ENCODE measurements at regions not wholly inside any gene's neighbourhood (a gene's known extent, or its start where the extent isn't known, plus 50 kb on each side); places are given as distances from the start of the nearest gene placed in this dataset.
A peak's percentile ranks its signal among the peaks of the same experiment; 100 is the strongest.

DNA sequence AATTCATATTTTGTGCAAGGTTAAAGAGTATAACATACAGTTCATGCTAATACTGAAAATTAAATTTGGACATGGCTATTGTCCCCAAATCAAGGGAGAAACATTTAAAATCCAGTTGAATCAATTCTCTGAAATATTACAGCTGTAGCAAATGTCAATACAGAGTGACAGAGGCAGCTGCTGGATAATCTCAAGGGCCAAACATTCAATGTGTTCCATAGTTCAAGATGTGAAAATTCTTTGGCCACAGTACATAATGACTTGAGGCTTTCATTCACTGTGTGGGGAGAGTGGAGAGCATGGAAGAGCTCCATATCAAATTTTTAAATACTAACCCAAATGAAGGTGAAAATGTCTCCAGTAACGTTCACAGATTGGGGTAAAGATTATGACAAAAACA, 1192.8 kb upstream of the CADM2 start:
- no peak for FAIRE-seq

DNA sequence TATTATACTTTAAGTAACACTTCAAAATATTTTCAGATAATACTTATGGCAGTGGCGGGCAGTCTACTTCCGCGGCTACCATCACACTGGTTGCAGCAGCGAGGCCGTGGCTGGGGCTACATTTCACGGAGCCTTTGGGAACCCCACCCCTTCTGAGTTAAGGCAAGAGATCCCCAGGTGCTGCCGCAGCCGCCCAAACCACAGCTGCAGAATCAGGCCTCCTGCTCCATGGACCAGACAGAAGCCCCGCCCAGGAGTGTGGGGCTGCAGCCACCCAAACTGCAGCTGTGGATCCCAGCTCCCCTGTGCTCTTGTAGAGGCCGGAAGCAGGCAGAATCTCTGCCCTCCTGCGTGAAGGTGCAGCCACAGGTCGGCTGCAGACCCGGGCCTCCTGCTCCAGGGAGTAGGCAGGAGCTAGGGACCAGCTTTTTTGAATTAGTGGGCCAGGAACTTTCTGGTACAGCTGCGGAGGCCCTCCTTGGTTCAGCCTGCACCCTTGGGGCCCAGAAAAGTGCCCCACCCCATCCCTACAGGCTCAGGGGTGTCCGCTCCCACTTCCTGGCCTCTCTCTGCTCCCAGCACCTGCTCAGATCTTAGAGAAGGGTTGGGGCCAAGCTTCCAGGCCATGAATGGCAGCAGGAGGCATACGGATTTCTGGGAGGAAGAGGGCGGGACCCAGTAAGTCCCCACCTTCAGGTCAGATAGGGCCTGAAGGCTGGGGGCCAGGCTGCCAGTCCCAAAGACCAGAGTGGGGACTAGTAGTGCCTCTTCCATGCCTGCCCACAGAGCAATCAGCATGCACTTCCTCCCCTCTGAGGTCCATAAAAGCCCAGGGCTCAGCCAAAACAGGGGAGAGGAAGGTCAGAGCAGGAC, 1188.8 kb upstream of the CADM2 start:
- no peak for FAIRE-seq

DNA sequence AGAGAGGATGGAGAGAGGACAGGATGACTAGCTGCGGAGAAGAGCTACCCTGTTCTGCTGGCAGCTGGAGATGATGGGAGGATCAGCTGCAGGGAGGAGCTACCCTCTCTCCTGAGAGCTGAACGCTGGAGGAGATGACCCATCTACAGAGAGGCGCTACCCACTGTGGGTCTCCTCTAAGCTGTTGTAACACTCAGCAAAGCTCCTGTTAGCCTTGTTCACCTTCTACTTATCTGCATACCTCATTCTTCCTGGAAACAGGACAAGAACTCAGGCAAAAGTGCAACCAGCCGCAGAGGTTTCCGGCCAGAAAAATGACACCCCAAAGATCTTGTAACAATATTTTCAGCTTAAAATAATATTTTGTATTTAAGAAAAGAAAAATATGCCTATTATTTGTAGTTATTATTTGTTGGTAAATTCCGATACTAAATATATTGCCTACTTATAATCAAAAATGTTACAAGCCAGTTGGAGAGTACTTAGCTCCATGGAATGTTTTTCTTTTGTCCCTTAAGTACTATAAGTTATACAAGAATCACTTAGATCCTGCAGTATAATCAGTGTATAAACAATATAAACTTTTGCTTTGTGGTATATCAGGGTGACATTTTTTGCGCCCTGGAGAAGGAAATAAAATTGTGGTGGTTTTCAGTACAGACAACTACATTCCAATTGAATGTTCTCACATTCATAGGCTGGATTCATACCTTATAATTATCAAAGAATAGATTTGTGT, 1188.0 kb upstream of the CADM2 start:
- peak; percentile 30 for FAIRE-seq

DNA sequence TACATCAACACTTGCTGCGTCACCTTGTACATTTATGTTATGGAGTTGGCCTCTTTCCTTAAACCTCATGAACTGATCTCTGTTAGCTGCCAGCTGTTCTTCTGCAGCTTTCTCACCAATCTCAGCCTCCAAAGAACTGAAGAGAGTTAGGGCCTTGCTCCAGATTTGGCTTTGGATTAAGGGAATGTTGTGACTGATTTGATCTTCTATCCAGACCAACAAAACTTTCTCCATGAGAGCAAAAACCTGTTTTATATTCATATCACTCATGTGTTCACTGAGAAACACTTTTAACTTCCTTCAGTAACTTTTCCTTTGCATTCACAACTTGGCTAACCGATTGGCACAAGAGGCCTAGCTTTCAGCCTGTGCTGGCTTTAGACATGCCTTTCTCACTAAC, 1156.0 kb upstream of the CADM2 start:
- FAIRE-seq, result no peak

DNA sequence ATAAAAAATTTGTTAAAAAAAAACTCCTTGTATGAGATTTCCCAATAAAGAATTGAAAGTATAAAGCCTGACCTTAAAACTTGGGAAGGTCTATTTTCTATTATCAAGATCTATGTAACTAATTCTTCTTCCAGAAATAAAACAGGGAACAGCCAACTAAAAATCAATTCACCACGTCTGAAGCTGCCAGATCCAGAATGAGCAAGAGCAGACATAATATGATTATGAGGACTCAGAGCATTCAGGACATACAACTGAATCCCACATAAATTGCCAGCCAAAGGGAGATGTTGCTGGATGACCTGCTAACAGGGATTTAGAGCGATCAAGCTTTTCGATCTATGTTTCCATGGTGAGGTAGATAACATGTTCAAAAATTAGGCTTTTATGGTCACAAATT, 1151.3 kb upstream of the CADM2 start:
- no peak for FAIRE-seq

DNA sequence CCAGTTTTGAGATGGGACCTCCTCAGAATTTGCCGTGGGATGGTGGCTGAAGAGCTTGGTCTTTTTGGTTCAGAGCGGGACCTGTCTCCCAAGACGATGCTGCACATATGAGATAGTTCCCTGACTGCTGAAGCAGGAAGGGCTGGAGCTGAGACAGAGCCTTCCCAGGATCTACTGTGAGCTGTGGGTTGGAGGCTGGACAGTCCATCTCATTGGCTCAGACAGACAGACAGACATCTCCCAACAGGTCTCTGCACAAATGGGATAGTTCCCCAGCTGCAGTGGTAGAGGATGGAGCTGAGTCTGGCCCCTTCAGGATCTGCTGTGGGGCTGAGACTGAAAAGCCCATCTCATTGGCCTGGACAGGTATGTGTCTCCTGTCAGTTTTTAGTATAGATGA, 1145.6 kb upstream of the CADM2 start:
- no peak for FAIRE-seq

DNA sequence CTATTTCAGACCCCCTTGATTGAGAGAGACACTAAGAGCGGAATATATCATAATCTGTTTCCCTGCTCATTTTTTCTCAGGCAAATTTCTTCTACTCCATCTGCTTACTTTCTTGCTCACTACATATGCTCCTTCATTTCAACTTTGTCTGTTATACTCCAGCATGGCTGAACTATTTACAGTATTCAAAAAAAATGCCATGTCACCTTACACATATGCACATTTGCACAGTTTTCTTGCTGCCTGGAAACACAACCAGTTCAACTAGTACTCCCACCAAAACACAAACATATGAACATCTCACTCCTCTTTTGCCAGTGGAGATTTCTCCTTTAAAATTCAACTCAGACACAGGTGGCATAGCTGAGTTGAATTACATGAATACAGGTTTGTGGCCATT, 1142.1 kb upstream of the CADM2 start:
- FAIRE-seq, result no peak

DNA sequence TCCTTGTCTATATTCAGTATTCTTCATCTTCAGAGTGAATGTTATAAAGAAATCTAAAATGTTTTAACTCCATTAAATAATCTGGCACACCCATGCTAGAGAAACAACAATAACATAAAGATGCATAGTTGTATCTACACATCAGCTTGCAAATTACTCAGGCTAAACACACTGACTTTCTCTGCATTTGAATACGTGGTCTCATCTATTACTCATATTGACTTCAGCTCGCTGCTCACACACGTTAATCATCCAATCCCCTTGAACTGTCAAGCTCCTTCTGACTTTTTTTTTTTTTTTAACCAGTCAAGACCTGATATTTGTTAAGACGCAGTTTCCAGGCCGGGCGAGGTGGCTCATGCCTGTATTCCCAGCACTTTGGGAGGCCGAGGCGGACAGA, 1137.3 kb upstream of the CADM2 start:
- FAIRE-seq, result no peak

DNA sequence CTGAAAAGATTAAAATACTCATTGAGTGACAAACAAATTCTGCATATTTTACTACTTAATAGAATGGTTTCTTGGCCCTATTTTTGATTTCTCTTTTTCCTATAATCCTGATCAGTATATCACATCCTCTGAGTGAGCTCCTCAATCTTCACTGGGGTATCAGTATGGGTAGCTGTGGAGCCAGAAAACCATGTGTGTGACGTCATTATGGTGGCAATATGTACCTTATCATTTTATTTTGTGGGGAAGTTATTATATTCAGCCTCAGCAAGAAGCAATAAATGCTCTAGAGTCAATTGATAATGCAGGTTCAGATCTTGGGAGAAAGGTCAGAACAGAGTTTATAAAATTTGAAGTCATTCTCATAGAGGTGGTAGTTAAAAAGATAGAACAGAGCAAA, 1135.7 kb upstream of the CADM2 start:
- no peak for FAIRE-seq

DNA sequence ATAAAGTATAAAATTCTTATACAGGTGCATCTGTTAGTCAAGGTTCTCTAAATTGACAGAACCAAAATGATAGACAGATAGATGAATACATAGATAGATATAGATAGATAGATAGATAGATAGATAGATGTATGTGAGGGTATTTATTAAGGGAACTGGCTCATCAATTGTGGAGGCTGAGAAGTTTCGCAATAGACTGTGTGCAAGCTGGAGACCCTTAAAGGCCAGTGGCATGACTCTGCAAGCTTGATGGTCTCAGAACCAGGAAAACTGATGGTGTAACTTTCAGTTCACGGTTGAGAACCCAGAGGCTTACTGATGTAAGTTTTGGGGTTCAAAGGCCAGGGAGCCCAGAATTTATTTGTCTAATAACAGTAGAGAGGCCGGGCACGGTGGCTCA, 1123.7 kb upstream of the CADM2 start:
- no peak for FAIRE-seq

DNA sequence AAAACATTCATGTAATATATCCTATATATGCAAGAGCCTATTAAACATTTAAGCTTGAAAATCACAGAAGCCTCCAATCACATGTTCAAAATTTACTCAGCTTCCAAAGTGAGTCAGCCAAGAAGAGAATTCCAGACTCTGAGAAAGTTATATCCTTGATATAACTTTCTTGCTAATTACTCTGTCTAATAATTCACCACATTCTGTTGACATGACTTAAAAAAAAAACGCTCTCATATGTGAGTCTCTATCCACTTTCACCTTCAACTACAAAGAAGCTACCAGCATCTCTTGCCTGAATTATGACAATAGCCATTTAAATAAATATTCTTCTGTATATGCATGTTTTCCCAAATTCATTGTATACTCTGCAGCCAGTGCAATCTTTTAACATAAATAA, 1116.3 kb upstream of the CADM2 start:
- no peak for FAIRE-seq

DNA sequence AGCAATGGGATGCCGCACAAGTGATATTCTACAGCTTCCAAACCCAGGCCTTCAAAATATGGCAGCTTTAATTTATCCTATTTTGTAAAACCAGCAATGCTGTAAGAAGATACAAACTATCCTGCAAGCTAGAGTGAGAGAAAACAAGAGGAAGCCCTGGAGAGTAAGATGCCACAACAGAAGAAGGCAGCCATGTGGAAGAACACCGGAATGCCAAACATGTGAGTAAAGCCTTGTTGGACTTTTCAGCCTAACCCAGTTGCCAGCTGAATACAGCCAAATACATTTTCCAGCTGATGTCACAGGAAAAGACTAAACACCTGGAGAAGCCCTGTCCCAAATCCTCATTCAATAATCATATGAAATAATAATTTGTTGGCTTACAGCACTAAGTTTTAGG, 1115.1 kb upstream of the CADM2 start:
- no peak for FAIRE-seq

DNA sequence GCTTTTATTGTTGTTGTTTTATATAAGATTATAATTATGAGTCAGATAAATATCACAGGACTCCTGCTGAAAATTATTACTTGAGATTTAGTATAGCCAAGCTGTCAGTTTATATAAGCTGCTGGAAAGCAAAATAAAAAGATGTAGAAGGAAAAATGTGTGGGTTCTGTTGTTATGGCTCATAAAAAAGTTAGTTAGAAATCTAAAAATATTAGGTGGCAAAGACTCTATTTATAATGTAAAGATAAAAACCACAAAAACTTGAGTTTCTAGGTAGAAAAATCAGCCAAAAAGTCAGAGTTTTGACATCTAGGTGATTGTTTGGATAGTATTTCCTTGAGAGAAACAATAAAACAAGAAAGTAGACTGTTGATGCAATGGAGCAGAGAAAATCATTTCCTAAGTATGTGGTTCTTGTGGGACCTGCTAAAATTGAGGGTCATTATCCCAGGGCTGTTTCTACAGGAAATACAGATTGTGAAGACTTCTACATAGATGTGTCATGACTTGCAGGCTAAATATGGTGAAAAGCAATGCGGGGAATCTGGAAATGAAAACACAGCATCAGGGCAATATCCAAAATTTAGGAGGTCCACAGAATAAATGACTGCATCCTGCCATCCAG, 1109.6 kb upstream of the CADM2 start:
- no peak for FAIRE-seq

DNA sequence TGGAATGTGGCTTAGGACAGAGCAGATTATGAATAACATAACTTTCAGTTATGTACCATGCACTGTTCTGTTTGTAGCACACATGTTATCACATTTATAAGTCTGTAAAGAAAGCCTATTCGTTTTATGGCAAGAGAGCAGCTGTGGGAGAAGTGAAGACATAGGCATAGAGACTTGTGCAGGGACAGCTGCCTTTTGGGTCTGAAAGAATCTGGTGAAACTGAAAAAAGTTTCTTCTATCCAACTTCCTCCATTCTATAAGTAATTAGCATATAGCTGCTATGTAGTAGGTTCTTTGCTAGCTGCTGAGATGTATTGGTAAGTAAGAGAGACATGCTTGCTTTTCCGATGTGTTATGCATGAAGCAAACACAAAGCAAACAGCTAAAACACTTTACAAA, 1095.4 kb upstream of the CADM2 start:
- FAIRE-seq, result no peak

DNA sequence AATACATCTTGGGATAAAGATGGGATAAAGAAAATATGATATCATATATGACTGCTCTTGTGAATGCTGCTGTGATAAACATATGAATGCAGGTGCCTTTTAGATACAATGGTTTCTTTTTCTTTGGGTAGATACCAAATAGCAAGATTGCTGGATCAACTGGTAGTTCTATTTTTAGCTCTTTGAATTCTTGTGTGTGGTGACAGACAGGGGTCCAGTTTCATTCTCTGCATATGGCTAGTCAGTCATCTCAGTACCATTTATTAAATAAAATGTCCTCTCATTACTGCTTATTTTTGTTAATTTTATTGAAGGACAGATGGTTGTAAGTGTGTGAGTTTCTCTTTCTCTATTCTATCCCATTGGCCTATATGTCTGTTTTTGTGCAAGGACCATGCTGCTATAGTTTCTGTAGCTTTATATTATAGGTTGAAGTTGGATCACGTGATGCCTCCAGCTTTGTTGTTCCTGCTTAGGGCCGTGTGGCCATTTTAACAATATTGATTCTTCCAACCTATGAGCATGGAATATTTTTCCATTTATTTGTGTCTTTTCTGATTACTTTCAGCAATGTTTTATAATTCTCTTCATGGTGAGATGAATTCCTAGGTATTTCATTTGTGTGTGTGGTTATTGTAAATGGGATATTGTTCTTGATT, 1089.8 kb upstream of the CADM2 start:
- FAIRE-seq, result no peak

DNA sequence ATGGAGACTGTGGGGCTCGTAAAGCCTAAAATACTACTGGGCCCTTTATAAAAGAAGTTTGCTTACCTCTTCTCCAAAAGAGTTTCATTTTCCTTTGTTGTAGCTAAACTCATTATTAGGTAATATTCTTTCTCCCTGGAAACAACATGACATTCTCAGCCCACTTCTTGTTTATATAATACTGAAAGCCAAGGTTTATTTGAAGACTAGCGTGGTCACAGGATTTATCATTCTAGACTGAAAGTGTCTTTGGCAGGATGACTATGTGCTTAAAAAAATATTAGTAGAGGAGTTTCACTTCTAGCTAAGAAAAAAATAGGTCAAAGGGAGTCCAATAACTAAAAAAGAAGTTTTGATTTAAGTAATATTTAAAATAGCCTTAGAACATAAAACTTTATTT, 1085.2 kb upstream of the CADM2 start:
- FAIRE-seq, result no peak

DNA sequence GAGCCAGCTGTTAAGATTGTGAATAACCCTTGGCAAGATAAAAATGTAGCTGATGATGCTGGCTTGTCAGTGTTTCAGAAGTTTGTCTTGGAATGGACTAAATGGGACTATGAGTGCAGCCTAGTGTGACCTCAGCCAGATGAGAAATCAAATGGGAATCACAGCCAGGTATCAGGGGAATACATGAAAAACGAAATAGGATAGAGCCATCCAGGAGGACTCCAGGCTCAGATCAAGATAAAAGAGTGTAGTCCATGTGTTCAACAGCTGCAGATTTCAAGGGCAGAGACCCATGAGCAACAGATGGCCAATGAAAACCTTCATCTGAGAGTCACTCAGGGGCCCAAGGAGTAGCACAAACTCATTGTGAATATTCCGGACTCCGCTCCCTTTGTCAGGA, 1080.9 kb upstream of the CADM2 start:
- FAIRE-seq, result no peak

DNA sequence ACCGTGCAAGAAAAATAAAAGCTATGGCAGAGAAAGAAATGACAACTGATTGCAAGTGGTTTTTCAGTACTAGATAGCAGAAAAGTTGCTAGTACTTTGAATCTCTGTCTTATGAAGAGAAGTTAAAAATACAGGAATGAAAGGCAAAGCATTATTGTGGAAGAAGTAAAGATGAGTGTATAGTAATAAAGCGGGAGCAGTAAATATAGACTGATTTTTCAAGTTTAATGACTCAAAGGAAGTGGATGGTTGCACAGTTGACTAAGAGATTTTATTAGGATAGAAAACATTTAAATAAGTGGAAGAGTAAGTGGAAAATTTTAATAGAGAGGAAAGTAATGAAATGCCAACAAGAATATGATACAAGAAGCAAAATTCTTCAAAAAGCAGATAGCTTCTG, 1076.1 kb upstream of the CADM2 start:
- FAIRE-seq, result no peak

DNA sequence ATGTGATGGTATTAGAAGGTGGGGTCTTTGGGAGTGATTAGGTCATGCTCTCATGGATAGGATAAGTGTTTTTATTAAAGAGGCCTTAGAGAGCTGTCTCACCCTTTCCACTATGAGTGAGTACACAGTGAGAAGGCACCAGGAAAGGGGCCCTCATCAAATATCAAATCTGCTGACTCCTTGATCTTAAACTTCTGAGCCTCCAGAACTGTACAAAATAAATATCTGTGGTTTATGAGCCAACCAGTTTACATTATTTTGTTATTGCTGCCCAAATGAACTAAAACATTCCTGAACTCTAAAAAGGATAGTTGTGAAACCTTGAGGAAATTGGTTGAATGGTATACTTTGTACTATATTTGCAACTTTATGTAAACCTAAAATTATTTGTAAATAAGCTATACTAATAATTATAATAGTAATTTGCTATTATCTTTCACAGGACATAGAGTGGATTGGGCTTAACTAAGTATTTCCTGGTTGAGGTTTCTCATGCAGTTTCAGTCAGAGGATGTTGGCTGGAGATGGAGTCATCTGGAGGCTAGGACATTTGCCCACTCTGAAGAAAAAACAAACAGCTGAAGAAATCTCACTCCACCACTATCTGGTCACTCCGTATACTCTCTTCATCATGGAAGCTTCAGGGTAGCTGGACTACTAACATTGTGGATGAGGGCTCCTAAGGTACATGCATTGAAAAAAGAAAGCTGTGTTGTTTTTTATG, 1068.6 kb upstream of the CADM2 start:
- no peak for FAIRE-seq

DNA sequence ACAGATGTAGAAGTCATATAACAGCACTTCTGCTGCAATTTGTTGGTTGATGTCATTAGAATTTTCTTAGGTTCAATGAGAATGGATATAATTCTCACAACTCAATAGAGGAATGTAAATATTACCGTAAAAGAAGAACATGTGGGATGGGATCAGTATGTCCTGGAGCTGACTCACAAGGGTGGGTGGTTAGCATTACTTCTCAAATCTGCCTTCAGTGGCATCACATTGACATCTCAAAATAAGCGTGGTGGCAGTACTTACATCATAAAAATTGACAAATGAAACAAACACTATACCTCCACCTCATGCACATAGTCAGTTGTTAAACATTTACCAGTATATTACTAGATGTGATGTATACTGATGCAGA, 1068.0 kb upstream of the CADM2 start:
- FAIRE-seq, result no peak

DNA sequence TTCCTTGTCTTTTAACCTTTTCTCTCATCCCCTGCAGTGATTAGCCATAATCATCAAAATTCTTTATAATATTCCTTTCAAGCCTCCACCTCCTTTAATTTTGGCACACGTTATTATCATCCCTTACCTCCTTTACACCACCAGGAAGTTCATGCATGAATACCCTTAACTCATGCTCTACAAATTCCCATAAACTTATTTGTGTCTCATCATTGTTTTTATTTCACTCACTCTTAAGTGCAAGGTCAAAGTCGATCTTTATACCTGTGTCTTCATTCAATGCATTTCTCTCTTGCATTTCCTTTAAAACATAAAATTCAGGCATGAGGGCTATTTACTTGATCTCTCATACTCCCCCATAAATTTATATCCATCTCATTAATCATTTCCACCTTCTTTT, 1064.6 kb upstream of the CADM2 start:
- no peak for FAIRE-seq

DNA sequence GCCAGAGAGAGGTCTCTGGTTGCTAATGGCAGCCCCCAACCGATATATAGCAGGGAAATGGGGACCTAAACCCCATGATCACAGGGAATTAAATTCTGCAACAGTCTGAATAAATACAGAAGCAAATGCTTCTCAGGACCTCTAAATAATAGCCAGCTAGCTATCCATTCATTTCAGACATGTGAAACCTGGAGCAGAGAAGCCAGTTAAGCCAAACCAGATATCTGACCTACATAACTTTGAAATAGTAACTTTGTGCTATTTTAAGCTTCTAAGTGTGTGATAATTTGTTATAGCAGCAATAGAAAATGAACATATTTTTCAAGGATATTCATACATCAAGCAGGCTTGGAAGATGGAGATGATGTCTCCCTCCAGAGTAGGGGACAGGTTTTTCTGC, 1062.9 kb upstream of the CADM2 start:
- no peak for FAIRE-seq
